Neural cell (in vitro differentiated cells): ENCODE measurements at regions not wholly inside any gene's neighbourhood (a gene's known extent, or its start where the extent isn't known, plus 50 kb on each side); places are given as distances from the start of the nearest gene placed in this dataset.

Experiments used
- H2AFZ ChIP-seq: fragments of 200-600, 300-800 bp; sonication (generic), shearing (Covaris generic); 2 replicates; pipeline ENCODE4 v1.6.0; 2014; ENCODE audit warnings: low read depth, mild to moderate bottlenecking, antibody characterized with exemption, low read length, moderate library complexity
- H3F3A ChIP-seq: fragments of 200-600 bp; shearing (Covaris generic); 2 replicates; pipeline ENCODE4 v1.6.1; 2016; ENCODE audit warnings: mild to moderate bottlenecking, moderate library complexity, mixed read lengths, antibody characterized with exemption, low read length; ENCODE audit not compliant: insufficient read depth, poor library complexity, severe bottlenecking
- H3K27ac ChIP-seq: fragments of 200-600, 300-800 bp; sonication (generic), shearing (Covaris generic); 2 replicates; pipeline ENCODE4 v1.5.1; 2014; ENCODE audit warnings: mild to moderate bottlenecking, low read length, moderate library complexity
- H3K27me3 ChIP-seq: fragments of 300-800, 200-600 bp; sonication (generic), shearing (Covaris generic); 2 replicates; pipeline ENCODE4 v1.6.0; 2014; ENCODE audit warnings: mild to moderate bottlenecking, low read depth, low read length, moderate library complexity; ENCODE audit not compliant: insufficient read depth
- H3K36me3 ChIP-seq: fragments of 300-800, 200-600 bp; sonication (generic), shearing (Covaris generic); 2 replicates; pipeline ENCODE4 v1.5.1; 2014; ENCODE audit warnings: mild to moderate bottlenecking, antibody characterized with exemption, low read length, moderate library complexity; ENCODE audit not compliant: insufficient read depth
- H3K4me2 ChIP-seq: fragments of 300-800, 200-600 bp; sonication (generic), shearing (Covaris generic); 2 replicates; pipeline ENCODE4 v1.6.0; 2014; ENCODE audit warnings: mild to moderate bottlenecking, low read length
- H3K4me3 ChIP-seq: fragments of 300-800, 200-600 bp; sonication (generic), shearing (Covaris generic); 2 replicates; pipeline ENCODE4 v1.5.1; 2014; ENCODE audit warnings: mild to moderate bottlenecking, low read length, moderate library complexity
- H3K79me2 ChIP-seq: fragments of 200-600 bp; shearing (Covaris generic); replicated peaks from 2 replicates; pipeline ENCODE4 v1.6.0; 2014; ENCODE audit warnings: mild to moderate bottlenecking, low read length, moderate library complexity; ENCODE audit not compliant: insufficient read depth
- H3K9ac ChIP-seq: fragments of 300-800, 200-600 bp; sonication (generic), shearing (Covaris generic); 2 replicates; pipeline ENCODE4 v1.6.1; 2016; ENCODE audit warnings: mild to moderate bottlenecking, low read length, mixed read lengths
- H3K9me2 ChIP-seq: fragments of 200-600 bp; shearing (Covaris generic); 2 replicates; pipeline ENCODE4 v1.6.1; 2016; ENCODE audit warnings: mild to moderate bottlenecking, low read length, mixed read lengths; ENCODE audit not compliant: insufficient read depth
- H3K9me3 ChIP-seq: fragments of 200-600, 300-800 bp; sonication (generic), shearing (Covaris generic); 2 replicates; pipeline ENCODE4 v1.6.1; 2016; ENCODE audit warnings: mild to moderate bottlenecking, mixed run types, low read length, moderate library complexity, mixed read lengths
- H4K20me1 ChIP-seq: fragments of 200-600 bp; shearing (Covaris generic); 2 replicates; pipeline ENCODE4 v1.6.1; 2016; ENCODE audit warnings: mild to moderate bottlenecking, mixed run types; ENCODE audit not compliant: insufficient read depth
- CTCF ChIP-seq: fragments of 450-650 bp; IDR thresholded peaks from 2 replicates; pipeline ENCODE4 v1.5.1; 2014; ENCODE audit warnings: antibody characterized with exemption, mild to moderate bottlenecking, moderate library complexity; ENCODE audit not compliant: poor library complexity, severe bottlenecking
- EP300 ChIP-seq: fragments of 450-650 bp; conservative IDR thresholded peaks from 2 replicates; pipeline ENCODE4 v1.6.1; 2014; ENCODE audit warnings: antibody characterized with exemption, mild to moderate bottlenecking, moderate library complexity; ENCODE audit not compliant: poor library complexity, severe bottlenecking
- EZH2 ChIP-seq: fragments of 200-600, 300-800 bp; shearing (Covaris generic), sonication (generic); IDR thresholded peaks from 2 replicates; pipeline ENCODE4 v1.6.1; 2014; ENCODE audit warnings: antibody characterized with exemption, low read length, borderline replicate concordance, mild to moderate bottlenecking; ENCODE audit not compliant: insufficient read depth, poor library complexity, severe bottlenecking
- MXI1 ChIP-seq: fragments of 450-650 bp; conservative IDR thresholded peaks from 2 replicates; pipeline ENCODE4 v1.6.1; 2014; ENCODE audit warnings: antibody characterized with exemption, mild to moderate bottlenecking; ENCODE audit not compliant: poor library complexity, severe bottlenecking
- POLR2AphosphoS5 ChIP-seq: IDR thresholded peaks from 2 replicates; pipeline ENCODE4 v1.6.1; 2012
- RAD21 ChIP-seq: fragments of 450-650 bp; conservative IDR thresholded peaks from 2 replicates; pipeline ENCODE4 v1.6.1; 2014; ENCODE audit warnings: antibody characterized with exemption, mild to moderate bottlenecking, moderate library complexity
- REST ChIP-seq: IDR thresholded peaks from 2 replicates; pipeline ENCODE4 v1.6.1; 2012; ENCODE audit warnings: borderline replicate concordance
- SMC3 ChIP-seq: fragments of 450-650 bp; conservative IDR thresholded peaks from 2 replicates; pipeline ENCODE4 v1.6.1; 2014; ENCODE audit warnings: antibody characterized with exemption, mild to moderate bottlenecking, moderate library complexity; ENCODE audit not compliant: poor library complexity
- TAF1 ChIP-seq: IDR thresholded peaks from 2 replicates; pipeline ENCODE4 v1.6.1; 2012; ENCODE audit warnings: low read depth

- Histone ChIP-seq H3K9me3 (no peaks in the 10 kb centered on the region), H3K27me3 (no peaks in the 10 kb centered on the region), H3K36me3 (no peaks in the 10 kb centered on the region), H3K9ac (no peak overlapping the region), H3K27ac (no peak overlapping the region), H4K20me1 (no peaks in the 10 kb centered on the region), H3K9me2 (no peaks in the 10 kb centered on the region), H3K4me2 (no peak overlapping the region), H2AFZ (no peak overlapping the region), H3K4me3 (no peak overlapping the region), H3K79me2 (no peaks in the 10 kb centered on the region), H3F3A (no peaks in the 10 kb centered on the region)
- TF ChIP-seq EP300 (no peak), POLR2AphosphoS5 (no peak), REST (no peak), MXI1 (no peak), EZH2 (no peak), CTCF (no peak), RAD21 (no peak), TAF1 (no peak), SMC3 (no peak)
Measured at GRCh38 chr2:241935774-241936173, 66.2 kb downstream of the RTP5 start.

- Histone ChIP-seq H2AFZ (no peak overlapping the region), H3K9me2 (no peaks in the 10 kb centered on the region), H3F3A (no peaks in the 10 kb centered on the region), H3K27me3 (no peaks in the 10 kb centered on the region), H3K9me3 (no peaks in the 10 kb centered on the region), H4K20me1 (no peaks in the 10 kb centered on the region), H3K4me2 (no peak overlapping the region), H3K27ac (no peak overlapping the region), H3K79me2 (no peaks in the 10 kb centered on the region), H3K4me3 (no peak overlapping the region), H3K36me3 (no peaks in the 10 kb centered on the region), H3K9ac (no peak overlapping the region)
- no peak for TF ChIP-seq TAF1
- TF ChIP-seq POLR2AphosphoS5: no peak
- no peak for TF ChIP-seq RAD21
- TF ChIP-seq SMC3: no peak
- no peak for TF ChIP-seq MXI1
- TF ChIP-seq CTCF: no peak
- TF ChIP-seq EP300: no peak
- no peak for TF ChIP-seq EZH2
- TF ChIP-seq REST: no peak
Measured at GRCh38 chr2:241936457-241937133, 67.1 kb downstream of the RTP5 start.
